IgD-negative memory B cell (primary cell): ENCODE measurements at regions not wholly inside any gene's neighbourhood (a gene's known extent, or its start where the extent isn't known, plus 50 kb on each side); places are given as distances from the start of the nearest gene placed in this dataset.

ENCODE experiments used
- H3K27ac Mint-ChIP-seq, 3 donors: one replicate each; pipeline ENCODE4 v1.8.0; 2020 to 2022; ENCODE audit warnings: mild to moderate bottlenecking in 3 of 3, mixed read lengths in 3 of 3, moderate library complexity in 1 of 3
- H3K27me3 Mint-ChIP-seq: one replicate; pipeline ENCODE4 v1.8.0; 2021; ENCODE audit warnings: mixed read lengths
- H3K36me3 Mint-ChIP-seq: one replicate; pipeline ENCODE4 v1.8.0; 2020; ENCODE audit warnings: mild to moderate bottlenecking, mixed read lengths
- H3K4me1 Mint-ChIP-seq, 3 donors: one replicate each; pipeline ENCODE4 v1.8.0; 2020 to 2022; ENCODE audit warnings: mixed read lengths in 3 of 3, mild to moderate bottlenecking in 1 of 3
- H3K4me3 Mint-ChIP-seq, 4 donors: one replicate each; pipeline ENCODE4 v1.8.0; 2020 to 2022; ENCODE audit warnings: mild to moderate bottlenecking in 4 of 4, mixed read lengths in 4 of 4, moderate library complexity in 3 of 4
- H3K9me3 Mint-ChIP-seq, 3 donors: one replicate each; pipeline ENCODE4 v1.8.0; 2020 to 2021; ENCODE audit warnings: mixed read lengths in 3 of 3, mild to moderate bottlenecking in 1 of 3

DNA sequence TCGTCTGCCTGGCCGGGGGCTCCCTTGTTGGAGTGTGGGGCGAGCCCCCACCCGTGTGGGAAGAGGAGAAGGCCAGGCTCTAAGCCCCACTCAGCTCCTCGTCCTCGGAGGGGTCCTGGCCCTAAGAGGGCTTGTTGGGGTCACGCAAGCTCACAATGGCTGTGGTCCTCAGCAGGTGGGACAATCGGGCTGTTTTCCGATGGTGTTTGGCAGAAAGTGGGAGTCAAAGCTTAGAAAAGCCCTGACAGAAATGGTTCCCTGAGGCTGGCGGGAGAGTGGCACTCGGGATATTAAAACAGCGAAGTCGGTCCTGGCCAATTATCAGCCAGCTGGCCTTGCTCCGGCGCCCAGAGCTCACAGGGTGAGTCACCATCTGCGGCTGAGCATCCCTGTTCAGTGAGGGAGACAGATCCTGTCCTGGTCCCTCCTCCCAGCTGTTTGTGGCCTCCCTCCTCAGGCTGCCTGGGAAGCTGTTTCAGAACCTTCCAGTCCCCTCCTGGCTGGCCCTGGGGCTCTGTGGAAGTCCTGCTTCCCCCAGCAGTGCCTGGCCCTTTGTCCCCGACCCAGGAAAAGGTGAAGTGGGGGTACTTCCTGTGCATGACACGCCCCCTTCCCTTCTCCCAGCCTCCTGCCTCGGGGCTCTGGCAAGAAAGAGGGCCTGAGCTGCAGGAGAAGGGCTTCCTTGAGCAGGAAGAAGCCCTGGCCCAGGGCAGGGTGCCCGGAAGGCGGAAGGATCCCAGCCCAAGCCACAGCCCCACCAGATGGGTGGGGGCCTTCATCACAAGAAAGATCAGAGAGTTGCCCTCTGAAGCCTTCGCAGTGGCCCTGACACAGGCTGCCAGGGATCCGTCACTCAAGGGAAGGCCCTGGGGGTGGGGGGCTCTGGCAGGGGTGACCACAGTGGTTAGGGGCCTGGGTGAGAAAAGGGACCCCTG lies 53.6 kb upstream of the BHLHE23 start:
- H3K27ac Mint-ChIP-seq = no peak overlapping the region
- no peaks in the 10 kb centered on the region for H3K9me3 Mint-ChIP-seq
- H3K27me3 Mint-ChIP-seq = peaks cover 11% of the 10 kb centered on the region
- no peaks in the 10 kb centered on the region for H3K4me1 Mint-ChIP-seq
- H3K4me3 Mint-ChIP-seq = no peak overlapping the region
- no peaks in the 10 kb centered on the region for H3K36me3 Mint-ChIP-seq

DNA sequence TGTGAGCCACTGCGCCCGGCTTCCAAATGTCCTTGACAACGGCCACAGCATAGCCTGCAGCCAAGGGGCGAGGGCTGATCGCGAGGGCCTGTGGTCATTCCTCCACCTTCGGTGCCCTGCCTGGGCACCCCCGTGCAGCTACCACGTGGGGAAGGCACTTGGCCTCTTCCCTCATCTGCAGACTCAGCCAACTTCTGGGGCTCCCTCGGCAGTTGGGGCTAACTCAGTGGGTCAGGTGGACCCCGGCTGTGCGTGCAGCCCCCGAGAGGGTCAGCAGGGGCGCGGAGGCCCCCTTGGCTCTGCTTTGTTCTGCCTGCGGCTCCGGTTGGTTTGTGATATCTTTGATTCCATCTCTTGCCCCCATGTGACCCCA lies 52.9 kb upstream of the BHLHE23 start:
- no peaks in the 10 kb centered on the region for H3K4me1 Mint-ChIP-seq
- H3K36me3 Mint-ChIP-seq = no peaks in the 10 kb centered on the region
- H3K4me3 Mint-ChIP-seq = no peak overlapping the region
- no peaks in the 10 kb centered on the region for H3K9me3 Mint-ChIP-seq
- H3K27me3 Mint-ChIP-seq = peaks cover 8% of the 10 kb centered on the region
- H3K27ac Mint-ChIP-seq = no peak overlapping the region

DNA sequence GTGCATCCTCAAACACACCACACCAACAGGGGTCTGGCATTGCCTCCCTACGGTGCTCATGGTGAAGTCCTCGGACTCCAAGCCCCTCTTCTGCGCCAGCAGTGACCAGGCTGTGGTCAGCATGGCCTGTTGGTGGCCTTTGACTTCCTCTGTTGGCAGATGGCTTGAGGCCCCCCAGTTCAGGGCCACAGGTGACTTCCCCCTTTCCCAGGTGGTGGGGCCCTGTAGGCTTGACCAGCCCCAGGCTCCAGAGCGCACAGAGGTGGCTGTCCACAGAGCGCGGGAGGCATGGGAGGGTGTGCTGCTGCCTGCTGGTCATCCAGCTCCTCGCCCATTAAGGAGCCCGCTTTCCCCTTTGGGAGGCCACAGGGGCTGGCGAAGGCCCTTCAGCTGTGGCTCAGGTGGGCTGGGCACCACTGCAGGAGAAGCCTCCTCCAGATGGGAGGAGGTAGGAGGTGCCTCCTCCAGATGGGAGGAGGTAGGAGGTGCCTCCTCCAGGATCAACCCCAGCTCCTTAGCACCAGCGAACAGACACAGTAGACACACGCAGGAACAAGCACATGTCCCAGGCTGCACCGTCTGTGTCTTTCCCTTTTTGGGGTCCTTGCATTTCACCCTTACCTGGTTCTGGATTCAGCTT lies 52.1 kb upstream of the BHLHE23 start:
- Mint-ChIP-seq H3K27ac (peak overlapping the region in 1 of 3 donors; percentile 31), H3K4me1 (no peaks in the 10 kb centered on the region), H3K36me3 (no peaks in the 10 kb centered on the region), H3K9me3 (no peaks in the 10 kb centered on the region), H3K4me3 (no peak overlapping the region), H3K27me3 (peaks cover 4% of the 10 kb centered on the region)

DNA sequence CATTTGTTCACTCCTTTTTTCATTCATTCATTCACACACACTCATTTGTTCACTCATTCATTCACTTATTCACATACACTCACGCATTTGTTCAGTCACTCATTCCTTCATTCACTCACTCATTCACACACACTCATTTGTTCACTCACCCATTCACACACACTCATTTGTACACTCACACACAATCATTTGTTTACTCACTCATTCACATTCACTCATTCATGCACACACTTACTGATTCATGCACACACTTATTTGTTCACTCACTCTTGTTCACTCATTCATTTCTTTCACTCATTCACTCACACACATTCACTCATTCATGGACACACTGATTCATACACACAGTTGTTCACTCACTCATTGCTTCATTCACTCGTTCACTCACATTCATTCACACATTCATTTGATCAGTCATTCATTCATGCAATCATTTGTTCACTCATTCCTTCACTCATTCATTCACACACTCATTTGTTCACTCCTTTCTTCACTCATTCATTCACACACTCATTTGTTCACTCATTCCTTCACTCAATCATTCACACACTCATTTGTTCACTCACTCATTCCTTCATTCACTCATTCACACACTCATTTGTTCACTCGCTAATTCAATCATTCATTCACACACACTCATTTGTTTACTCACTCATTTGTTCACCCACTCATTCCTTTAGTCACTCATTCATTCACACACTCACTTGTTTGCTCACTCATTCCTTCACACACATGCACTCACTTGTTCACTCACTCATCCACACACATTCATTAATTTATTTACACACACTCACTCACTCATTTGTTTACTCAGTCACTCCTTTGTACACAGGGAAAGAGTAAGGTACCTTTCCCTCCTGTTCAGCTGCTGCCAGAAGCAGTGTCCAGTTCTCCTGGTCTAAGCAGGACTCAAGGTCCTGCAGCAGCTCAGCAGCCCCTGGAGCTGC lies 50.7 kb upstream of the BHLHE23 start:
- Mint-ChIP-seq H3K27ac (no peak overlapping the region), H3K4me1 (no peaks in the 10 kb centered on the region), H3K4me3 (no peak overlapping the region), H3K27me3 (peaks cover 8% of the 10 kb centered on the region), H3K36me3 (no peaks in the 10 kb centered on the region), H3K9me3 (no peaks in the 10 kb centered on the region)

DNA sequence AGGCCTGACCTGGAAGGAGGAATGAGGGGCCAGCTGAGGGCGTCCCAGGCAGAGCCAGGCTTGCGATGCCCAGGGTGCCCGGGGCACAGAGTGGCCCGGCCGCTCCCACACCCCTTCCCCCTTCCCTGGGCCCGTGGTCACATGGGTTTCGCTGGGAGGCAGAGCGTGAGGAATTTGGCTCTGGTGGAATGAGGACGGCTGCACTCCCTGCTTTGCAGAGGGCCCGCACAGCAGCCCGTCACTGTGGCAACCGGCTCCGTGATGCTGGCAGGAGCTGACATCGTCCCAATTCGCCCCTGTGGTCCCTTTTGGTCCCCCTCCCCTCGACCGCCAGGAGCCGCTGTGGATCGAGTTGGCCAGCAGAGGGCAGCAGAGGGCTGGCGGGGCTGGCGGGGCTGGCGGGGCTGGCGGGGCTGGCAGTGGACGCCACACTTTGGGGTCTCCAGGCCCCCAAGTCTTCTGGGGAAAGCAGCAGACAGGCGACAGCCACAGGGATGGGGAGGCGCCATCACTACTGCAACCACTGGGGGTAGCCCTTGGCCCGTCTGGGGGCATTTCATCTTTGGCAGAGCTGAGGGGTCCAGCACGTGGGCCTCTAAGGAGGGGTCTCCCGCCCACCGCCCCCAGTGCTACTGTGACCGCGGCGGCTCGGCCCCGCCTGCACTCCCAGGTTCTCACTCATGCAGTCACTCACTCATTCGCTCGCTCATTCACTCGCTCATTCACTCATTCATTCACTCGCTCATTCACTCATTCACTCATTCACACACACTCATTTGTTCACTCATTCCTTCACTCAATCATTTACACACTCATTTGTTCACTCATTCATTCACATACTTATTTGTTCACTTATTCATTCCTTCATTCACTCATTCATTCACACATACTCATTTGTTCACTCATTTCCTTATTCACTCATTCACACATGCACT lies 49.7 kb upstream of the BHLHE23 start:
- Mint-ChIP-seq H3K9me3 (no peaks in the 10 kb centered on the region), H3K27ac (no peak overlapping the region), H3K4me3 (no peak overlapping the region), H3K4me1 (no peaks in the 10 kb centered on the region), H3K36me3 (no peaks in the 10 kb centered on the region), H3K27me3 (peaks cover 11% of the 10 kb centered on the region)
